ENCODE measurements at regions not wholly inside any gene's neighbourhood (a gene's known extent, or its start where the extent isn't known, plus 50 kb on each side); places are given as distances from the start of the nearest gene placed in this dataset.

GRCh38 chr18:30929718-30930117, 112.8 kb downstream of the DSC3 start:
- Histone ChIP-seq H3K9me3 (ENCODE audit: control insufficient read depth in 2 of 3, insufficient read depth in 1 of 3, low read length in 3 of 3) (no peaks in the 10 kb centered on the region), H3K4me3 (ENCODE audit: low read length in 3 of 3) (no peak overlapping the region), H3K27me3 (ENCODE audit: control insufficient read depth, insufficient read depth, low read length) (no peaks in the 10 kb centered on the region), H3K9ac (ENCODE audit: low read length in 3 of 3) (no peak overlapping the region), H3K27ac (ENCODE audit: low read depth in 2 of 2, low read length in 2 of 2) (no peak overlapping the region), H3K36me3 (ENCODE audit: control insufficient read depth in 2 of 3, insufficient read depth in 3 of 3, low read length in 3 of 3) (no peaks in the 10 kb centered on the region), H3K4me1 (ENCODE audit: control insufficient read depth in 2 of 3, insufficient read depth in 2 of 3, low read depth in 1 of 3, low read length in 3 of 3) (no peaks in the 10 kb centered on the region)
- intact Hi-C loops (cut with DNase I), result no loop called here
- FAIRE-seq, result no peak
- TF ChIP-seq, protein P1, sequence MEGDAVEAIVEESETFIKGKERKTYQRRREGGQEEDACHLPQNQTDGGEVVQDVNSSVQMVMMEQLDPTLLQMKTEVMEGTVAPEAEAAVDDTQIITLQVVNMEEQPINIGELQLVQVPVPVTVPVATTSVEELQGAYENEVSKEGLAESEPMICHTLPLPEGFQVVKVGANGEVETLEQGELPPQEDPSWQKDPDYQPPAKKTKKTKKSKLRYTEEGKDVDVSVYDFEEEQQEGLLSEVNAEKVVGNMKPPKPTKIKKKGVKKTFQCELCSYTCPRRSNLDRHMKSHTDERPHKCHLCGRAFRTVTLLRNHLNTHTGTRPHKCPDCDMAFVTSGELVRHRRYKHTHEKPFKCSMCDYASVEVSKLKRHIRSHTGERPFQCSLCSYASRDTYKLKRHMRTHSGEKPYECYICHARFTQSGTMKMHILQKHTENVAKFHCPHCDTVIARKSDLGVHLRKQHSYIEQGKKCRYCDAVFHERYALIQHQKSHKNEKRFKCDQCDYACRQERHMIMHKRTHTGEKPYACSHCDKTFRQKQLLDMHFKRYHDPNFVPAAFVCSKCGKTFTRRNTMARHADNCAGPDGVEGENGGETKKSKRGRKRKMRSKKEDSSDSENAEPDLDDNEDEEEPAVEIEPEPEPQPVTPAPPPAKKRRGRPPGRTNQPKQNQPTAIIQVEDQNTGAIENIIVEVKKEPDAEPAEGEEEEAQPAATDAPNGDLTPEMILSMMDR (IDR thresholded peaks at IDR 0.05; ENCODE audit: borderline replicate concordance, extremely low read depth, insufficient read depth), result no peak
- no peak for DNase-seq

DNA sequence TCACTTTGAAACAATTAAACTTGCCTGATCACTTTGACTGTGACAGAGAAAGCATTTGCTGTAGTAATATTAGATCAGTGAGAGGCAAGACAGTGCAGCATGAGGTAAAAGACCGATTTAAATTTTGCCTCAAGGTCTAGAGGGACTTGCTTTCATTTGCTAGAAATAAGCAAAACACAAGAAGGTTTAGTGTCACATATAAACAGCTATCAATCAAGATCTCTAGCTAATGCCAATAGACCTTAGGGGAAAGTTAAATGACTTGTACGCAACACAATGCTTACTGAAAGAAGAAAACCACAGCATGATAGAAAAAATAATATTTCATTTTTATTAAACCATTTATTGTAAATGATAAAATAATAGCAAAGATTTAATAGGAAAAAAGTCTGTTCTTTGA, 113.5 kb downstream of the DSC3 start:
- DNase-seq, result no peak
- FAIRE-seq, result no peak
- TF ChIP-seq, protein P1 (IDR thresholded peaks at IDR 0.05; ENCODE audit: borderline replicate concordance, extremely low read depth, insufficient read depth), result no peak

DNA sequence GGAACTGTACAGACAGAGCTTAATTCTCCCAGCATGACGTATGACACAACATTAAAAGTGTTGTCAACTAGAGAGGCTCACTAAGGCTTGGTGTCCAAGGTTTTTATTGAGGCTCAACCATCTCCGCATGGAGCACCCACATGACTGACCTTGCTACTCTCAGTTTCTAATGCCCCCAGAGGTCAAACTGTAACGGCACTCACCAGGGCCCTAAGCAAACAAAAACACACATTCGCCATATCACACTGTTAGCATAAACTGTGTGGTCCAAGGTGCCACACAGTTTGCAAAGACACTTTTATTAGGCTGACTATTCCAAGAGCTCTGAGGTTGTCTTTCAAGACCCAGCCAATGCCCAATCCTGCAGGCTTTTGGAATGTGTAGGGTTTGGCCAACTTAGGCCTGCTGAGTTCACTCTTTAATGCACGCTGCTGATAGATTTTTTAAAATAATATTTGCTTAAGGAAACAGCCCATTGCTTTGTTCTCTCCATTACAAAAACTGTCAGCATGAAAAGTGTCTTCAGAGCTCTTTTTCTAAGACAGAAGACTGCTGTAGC, 114.9 kb downstream of the DSC3 start:
- H3K27me3 ChIP-seq (ENCODE audit: control insufficient read depth, insufficient read depth, low read length), result no peaks in the 10 kb centered on the region
- TF ChIP-seq, protein P1 (IDR thresholded peaks at IDR 0.05; ENCODE audit: borderline replicate concordance, extremely low read depth, insufficient read depth), result no peak
- intact Hi-C loops (cut with DNase I), result no loop called here
- no peaks in the 10 kb centered on the region for H3K36me3 ChIP-seq (ENCODE audit: control insufficient read depth in 2 of 3, insufficient read depth in 3 of 3, low read length in 3 of 3)
- no peak overlapping the region for H3K27ac ChIP-seq (ENCODE audit: low read depth in 2 of 2, low read length in 2 of 2)
- no peaks in the 10 kb centered on the region for H3K9me3 ChIP-seq (ENCODE audit: control insufficient read depth in 2 of 3, insufficient read depth in 1 of 3, low read length in 3 of 3)
- H3K4me1 ChIP-seq (ENCODE audit: control insufficient read depth in 2 of 3, insufficient read depth in 2 of 3, low read depth in 1 of 3, low read length in 3 of 3), result no peaks in the 10 kb centered on the region
- H3K9ac ChIP-seq (ENCODE audit: low read length in 3 of 3), result no peak overlapping the region
- DNase-seq, result no peak
- FAIRE-seq, result no peak
- no peak overlapping the region for H3K4me3 ChIP-seq (ENCODE audit: low read length in 3 of 3)

More for the DNA sequence above, 113.5 kb downstream of the DSC3 start:
- Histone ChIP-seq H3K36me3 (ENCODE audit: control insufficient read depth in 2 of 3, insufficient read depth in 3 of 3, low read length in 3 of 3) (no peaks in the 10 kb centered on the region), H3K9ac (ENCODE audit: low read length in 3 of 3) (no peak overlapping the region), H3K9me3 (ENCODE audit: control insufficient read depth in 2 of 3, insufficient read depth in 1 of 3, low read length in 3 of 3) (no peaks in the 10 kb centered on the region), H3K27me3 (ENCODE audit: control insufficient read depth, insufficient read depth, low read length) (no peaks in the 10 kb centered on the region), H3K27ac (ENCODE audit: low read depth in 2 of 2, low read length in 2 of 2) (no peak overlapping the region), H3K4me3 (ENCODE audit: low read length in 3 of 3) (no peak overlapping the region), H3K4me1 (ENCODE audit: control insufficient read depth in 2 of 3, insufficient read depth in 2 of 3, low read depth in 1 of 3, low read length in 3 of 3) (no peaks in the 10 kb centered on the region)
- intact Hi-C loops (cut with DNase I), result no loop called here

DNA sequence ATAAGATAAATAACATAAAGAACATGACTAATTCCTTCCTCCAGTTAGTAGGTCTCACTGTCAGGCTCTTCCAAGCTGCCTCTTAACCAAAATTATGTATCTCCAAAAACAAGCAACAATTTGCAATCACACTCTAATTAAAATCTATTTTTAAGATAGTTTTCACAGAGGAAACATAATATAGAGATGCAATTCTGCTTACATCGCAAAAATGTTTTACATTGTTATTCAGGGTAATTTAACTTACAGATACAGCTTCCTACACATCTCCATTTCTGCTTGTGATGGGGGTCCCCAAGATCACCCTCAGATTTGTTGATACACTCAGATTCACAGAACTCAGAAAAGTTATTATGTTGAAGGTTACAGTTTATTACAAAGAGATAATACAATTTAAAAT, 115.5 kb downstream of the DSC3 start:
- Histone ChIP-seq H3K36me3 (ENCODE audit: control insufficient read depth in 2 of 3, insufficient read depth in 3 of 3, low read length in 3 of 3) (no peaks in the 10 kb centered on the region), H3K9me3 (ENCODE audit: control insufficient read depth in 2 of 3, insufficient read depth in 1 of 3, low read length in 3 of 3) (no peaks in the 10 kb centered on the region), H3K27ac (ENCODE audit: low read depth in 2 of 2, low read length in 2 of 2) (no peak overlapping the region), H3K4me1 (ENCODE audit: control insufficient read depth in 2 of 3, insufficient read depth in 2 of 3, low read depth in 1 of 3, low read length in 3 of 3) (no peaks in the 10 kb centered on the region), H3K27me3 (ENCODE audit: control insufficient read depth, insufficient read depth, low read length) (no peaks in the 10 kb centered on the region), H3K4me3 (ENCODE audit: low read length in 3 of 3) (no peak overlapping the region), H3K9ac (ENCODE audit: low read length in 3 of 3) (no peak overlapping the region)
- TF ChIP-seq, protein P1 (IDR thresholded peaks at IDR 0.05; ENCODE audit: borderline replicate concordance, extremely low read depth, insufficient read depth), result no peak
- FAIRE-seq (no peak), DNase-seq (no peak)
- intact Hi-C loops (cut with DNase I), result no loop called here
